Thyroid gland (tissue), 4 donors: ENCODE measurements at regions not wholly inside any gene's neighbourhood (a gene's known extent, or its start where the extent isn't known, plus 50 kb on each side); places are given as distances from the start of the nearest gene placed in this dataset.

Experiments used
- CTCF ChIP-seq, 6 experiments: fragments of 200-600 bp in 3 of 6; fragments of 450-650 bp in 3 of 6; sonication (generic) in 3 of 6; IDR thresholded peaks; one replicate each; pipeline ENCODE4 v1.5.1; 2016 to 2019; ENCODE audit warnings: antibody characterized with exemption in 6 of 6, mild to moderate bottlenecking in 2 of 6, inconsistent platforms in 1 of 6, moderate library complexity in 1 of 6
- POLR2A ChIP-seq, 2 donors: fragments of 450-650 bp; IDR thresholded peaks; one replicate each; pipeline ENCODE4 v1.6.1; 2017; ENCODE audit warnings: antibody characterized with exemption in 2 of 2, mild to moderate bottlenecking in 2 of 2, moderate library complexity in 1 of 2

DNA sequence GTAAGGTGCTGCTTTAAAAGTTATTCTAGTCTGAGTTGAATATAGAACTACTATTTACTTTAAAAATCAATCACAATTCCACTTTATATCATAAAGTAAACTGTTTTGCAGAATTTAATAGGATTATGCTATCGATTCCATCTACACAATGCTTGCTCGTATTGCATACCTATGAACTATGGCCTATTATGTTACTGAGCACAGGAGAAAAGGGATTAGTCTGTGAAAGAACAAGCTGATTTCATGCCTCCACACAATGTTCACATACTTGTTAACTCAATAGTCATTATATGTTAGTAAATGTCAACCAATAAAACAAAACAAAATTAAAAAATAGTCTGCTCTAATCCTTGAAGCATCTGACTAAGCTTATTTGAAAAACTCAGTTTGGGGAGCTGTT is 223.6 kb downstream of the PCDH10 start:
- no peak for TF ChIP-seq CTCF (IDR thresholded peaks at IDR 0.05)
- TF ChIP-seq POLR2A (IDR thresholded peaks at IDR 0.05), result no peak
